Anterior cingulate cortex (tissue), 58 donors: ENCODE measurements at regions not wholly inside any gene's neighbourhood (a gene's known extent, or its start where the extent isn't known, plus 50 kb on each side); places are given as distances from the start of the nearest gene placed in this dataset.
"Not testable (repeated sequence)": the region's sequence is repeated elsewhere in the genome, so short reads cannot be mapped to it uniquely, and the experiment has no call there.

Experiments
- DNase-seq, 58 donors: peaks; one replicate each; lab custom pipeline; 2025; lab: John Stamatoyannopoulos, UW

GRCh38 chr9:80699511-80699998 lies 989.8 kb downstream of the TLE1 start:
- no peak for DNase-seq

- no peak for DNase-seq
Observed at GRCh38 chr9:80698725-80699410, 990.5 kb downstream of the TLE1 start.

GRCh38 chr9:80692751-80693150 lies 996.6 kb downstream of the TLE1 start:
- DNase-seq, result no peak

GRCh38 chr9:80691229-80691628 lies 998.1 kb downstream of the TLE1 start:
- DNase-seq, result no peak

- DNase-seq, result no peak
Observed at GRCh38 chr9:80690349-80690939, 998.9 kb downstream of the TLE1 start.

GRCh38 chr9:80679916-80680315 lies 1009.4 kb downstream of the TLE1 start:
- no peak for DNase-seq

- no peak for DNase-seq
Observed at GRCh38 chr9:80678906-80679305, 1010.4 kb downstream of the TLE1 start.

GRCh38 chr9:80673496-80673895 lies 1015.9 kb downstream of the TLE1 start:
- DNase-seq, result no peak

GRCh38 chr9:80665479-80665878 lies 1023.9 kb downstream of the TLE1 start:
- no peak for DNase-seq

GRCh38 chr9:80664327-80665210 lies 1024.8 kb downstream of the TLE1 start:
- DNase-seq, result no peak

GRCh38 chr9:80659751-80660150 lies 1029.6 kb downstream of the TLE1 start:
- not testable (repeated sequence) for DNase-seq

GRCh38 chr9:80651044-80651443 lies 1038.3 kb downstream of the TLE1 start:
- peak in 12 of 58 donors; percentile 2 to 53 (median 14) for DNase-seq

- no peak for DNase-seq
Observed at GRCh38 chr9:80649496-80649895, 1039.9 kb downstream of the TLE1 start.

GRCh38 chr9:80649001-80649420 lies 1040.3 kb downstream of the TLE1 start:
- DNase-seq, result peak in 3 of 58 donors; percentile 1 to 6 (median 2)

- no peak for DNase-seq
Observed at GRCh38 chr9:80648336-80648735, 1041.0 kb downstream of the TLE1 start.

- no peak for DNase-seq
Observed at GRCh38 chr9:80646211-80646610, 1043.1 kb downstream of the TLE1 start.

GRCh38 chr9:80644044-80644443 lies 1045.3 kb downstream of the TLE1 start:
- DNase-seq, result no peak

GRCh38 chr9:80635065-80635464 lies 1054.3 kb downstream of the TLE1 start:
- DNase-seq, result no peak

- DNase-seq, result no peak
Observed at GRCh38 chr9:80632041-80632440, 1057.3 kb downstream of the TLE1 start.

GRCh38 chr9:80622508-80622907 lies 1050.7 kb downstream of the TLE4 start:
- no peak for DNase-seq

GRCh38 chr9:80619356-80619755 lies 1047.6 kb downstream of the TLE4 start:
- no peak for DNase-seq
